SHP77 treated with DMSO at 0.1 percent for 48 hours (cell line): ENCODE measurements at regions not wholly inside any gene's neighbourhood (a gene's known extent, or its start where the extent isn't known, plus 50 kb on each side); places are given as distances from the start of the nearest gene placed in this dataset.

ENCODE experiments used
- DNase-seq: peaks from one replicate; lab custom pipeline; 2025; lab: John Stamatoyannopoulos, UW

GRCh38 chr10:57874810-57875209 is 392.9 kb downstream of the IPMK start:
- no peak for DNase-seq

- DNase-seq, result no peak
Observed at GRCh38 chr10:57867241-57867640, 400.5 kb downstream of the IPMK start.

GRCh38 chr10:57864765-57865680 is 402.7 kb downstream of the IPMK start:
- no peak for DNase-seq

GRCh38 chr10:57849691-57850357 is 417.9 kb downstream of the IPMK start:
- DNase-seq, result no peak

- DNase-seq, result no peak
Observed at GRCh38 chr10:57846307-57847065, 421.2 kb downstream of the IPMK start.

GRCh38 chr10:57844387-57844998 is 423.2 kb downstream of the IPMK start:
- DNase-seq, result no peak

GRCh38 chr10:57830877-57831560 is 436.7 kb downstream of the IPMK start:
- DNase-seq, result no peak

- no peak for DNase-seq
Observed at GRCh38 chr10:57825015-57825414, 442.7 kb downstream of the IPMK start.

- DNase-seq, result no peak
Observed at GRCh38 chr10:57823398-57823797, 444.3 kb downstream of the IPMK start.

GRCh38 chr10:57822965-57823364 is 444.7 kb downstream of the IPMK start:
- DNase-seq, result no peak

GRCh38 chr10:57818522-57818921 is 449.2 kb downstream of the IPMK start:
- no peak for DNase-seq

GRCh38 chr10:57817741-57818140 is 450.0 kb downstream of the IPMK start:
- no peak for DNase-seq

GRCh38 chr10:57815949-57816348 is 451.7 kb downstream of the IPMK start:
- no peak for DNase-seq

GRCh38 chr10:57809961-57810360 is 457.7 kb downstream of the IPMK start:
- DNase-seq, result no peak

- no peak for DNase-seq
Observed at GRCh38 chr10:57807906-57808305, 459.8 kb downstream of the IPMK start.

- no peak for DNase-seq
Observed at GRCh38 chr10:57806675-57807074, 461.0 kb downstream of the IPMK start.

GRCh38 chr10:57799625-57800024 is 468.1 kb downstream of the IPMK start:
- DNase-seq, result no peak

GRCh38 chr10:57798830-57799229 is 468.9 kb downstream of the IPMK start:
- DNase-seq, result no peak

- no peak for DNase-seq
Observed at GRCh38 chr10:57791546-57791945, 476.1 kb downstream of the IPMK start.

GRCh38 chr10:57790703-57791102 is 477.0 kb downstream of the IPMK start:
- no peak for DNase-seq

- DNase-seq, result no peak
Observed at GRCh38 chr10:57788117-57788516, 479.6 kb downstream of the IPMK start.
